Smooth muscle cell (in vitro differentiated cells): ENCODE measurements at regions not wholly inside any gene's neighbourhood (a gene's known extent, or its start where the extent isn't known, plus 50 kb on each side); places are given as distances from the start of the nearest gene placed in this dataset.

ENCODE experiments used
- DNase-seq: peaks from one replicate; lab custom pipeline; 2025; ENCODE audit not compliant: unreplicated experiment; lab: John Stamatoyannopoulos, UW
- H2AFZ ChIP-seq: fragments of 200-600 bp; sonication (generic); 2 replicates; pipeline ENCODE4 v1.6.0; 2016; ENCODE audit warnings: antibody characterized with exemption, low read depth, mild to moderate bottlenecking
- H3F3A ChIP-seq: fragments of 200-600 bp; sonication (generic); 2 replicates; pipeline ENCODE4 v1.6.0; 2017; ENCODE audit warnings: antibody characterized with exemption, low read depth
- H3K27ac ChIP-seq: fragments of 200-600 bp; sonication (generic); 2 replicates; pipeline ENCODE4 v1.5.1; 2016; ENCODE audit warnings: low read depth, mild to moderate bottlenecking
- H3K27me3 ChIP-seq: fragments of 200-600 bp; sonication (generic); 2 replicates; pipeline ENCODE4 v1.6.1; 2016; ENCODE audit warnings: low read depth, mild to moderate bottlenecking
- H3K36me3 ChIP-seq: fragments of 200-600 bp; sonication (generic); 2 replicates; pipeline ENCODE4 v1.5.1; 2016; ENCODE audit warnings: low read depth
- H3K4me1 ChIP-seq: fragments of 200-600 bp; sonication (generic); 2 replicates; pipeline ENCODE4 v1.5.1; 2016; ENCODE audit warnings: low read depth
- H3K4me2 ChIP-seq: fragments of 200-600 bp; sonication (generic); 2 replicates; pipeline ENCODE4 v1.6.0; 2016; ENCODE audit warnings: mild to moderate bottlenecking
- H3K4me3 ChIP-seq: fragments of 200-600 bp; sonication (generic); 2 replicates; pipeline ENCODE4 v1.5.1; 2016; ENCODE audit warnings: mild to moderate bottlenecking
- H3K79me2 ChIP-seq: fragments of 200-600 bp; sonication (generic); 2 replicates; pipeline ENCODE4 v1.6.0; 2016; ENCODE audit warnings: low read depth, mild to moderate bottlenecking
- H3K9ac ChIP-seq: fragments of 200-600 bp; sonication (generic); 2 replicates; pipeline ENCODE4 v1.6.0; 2016; ENCODE audit warnings: low read depth
- H3K9me3 ChIP-seq: fragments of 200-600 bp; sonication (generic); replicated peaks from 2 replicates; pipeline ENCODE4 v1.5.1; 2016; ENCODE audit warnings: low read depth
- H4K20me1 ChIP-seq: fragments of 200-600 bp; sonication (generic); 2 replicates; pipeline ENCODE4 v1.6.0; 2016; ENCODE audit warnings: low read depth
- CTCF ChIP-seq: fragments of 200-600 bp; sonication (generic); IDR thresholded peaks from 2 replicates; pipeline ENCODE4 v1.5.1; 2017; ENCODE audit warnings: borderline replicate concordance, mild to moderate bottlenecking, antibody characterized with exemption; ENCODE audit not compliant: insufficient read depth, poor library complexity, severe bottlenecking
- WGBS: methylation state at CpG from one replicate; pipeline ENCODE4 v1.1.7; 2016; ENCODE audit warnings: low lambda C conversion rate; 5-methylcytosine and 5-hydroxymethylcytosine counted together

- WGBS, result 63% methylated on average over 4 of the region's 4 CpGs
- Histone ChIP-seq H3K9me3 (no peaks in the 10 kb centered on the region), H3K79me2 (no peaks in the 10 kb centered on the region), H3K9ac (no peak overlapping the region), H2AFZ (no peak overlapping the region), H4K20me1 (no peaks in the 10 kb centered on the region), H3K4me2 (no peak overlapping the region), H3K27me3 (no peaks in the 10 kb centered on the region), H3K36me3 (no peaks in the 10 kb centered on the region), H3K27ac (no peak overlapping the region), H3K4me1 (no peaks in the 10 kb centered on the region), H3K4me3 (no peak overlapping the region), H3F3A (no peaks in the 10 kb centered on the region)
- DNase-seq, result no peak
- TF ChIP-seq CTCF, result no peak
Observed at GRCh38 chr6:62479697-62480220, 193.7 kb upstream of the KHDRBS2 start.

GRCh38 chr6:62474793-62475192 is 188.8 kb upstream of the KHDRBS2 start:
- H3K4me1 ChIP-seq, result no peaks in the 10 kb centered on the region
- H3K27me3 ChIP-seq, result no peaks in the 10 kb centered on the region
- no peak overlapping the region for H3K4me2 ChIP-seq
- no peak overlapping the region for H3K4me3 ChIP-seq
- TF ChIP-seq CTCF, result no peak
- H3F3A ChIP-seq, result no peaks in the 10 kb centered on the region
- H2AFZ ChIP-seq, result no peak overlapping the region
- DNase-seq, result no peak
- H3K79me2 ChIP-seq, result no peaks in the 10 kb centered on the region
- WGBS, result 93% methylated on average over 3 of the region's 3 CpGs
- no peak overlapping the region for H3K9ac ChIP-seq
- H3K36me3 ChIP-seq, result no peaks in the 10 kb centered on the region
- H4K20me1 ChIP-seq, result no peaks in the 10 kb centered on the region
- no peak overlapping the region for H3K27ac ChIP-seq
- H3K9me3 ChIP-seq, result no peaks in the 10 kb centered on the region

- Histone ChIP-seq H4K20me1 (no peaks in the 10 kb centered on the region), H3K9me3 (no peaks in the 10 kb centered on the region), H3F3A (no peaks in the 10 kb centered on the region), H3K4me2 (no peak overlapping the region), H3K4me1 (no peaks in the 10 kb centered on the region), H3K4me3 (no peak overlapping the region), H2AFZ (no peak overlapping the region), H3K27me3 (no peaks in the 10 kb centered on the region), H3K36me3 (no peaks in the 10 kb centered on the region), H3K9ac (no peak overlapping the region), H3K27ac (no peak overlapping the region), H3K79me2 (no peaks in the 10 kb centered on the region)
- TF ChIP-seq CTCF, result no peak
- DNase-seq, result no peak
- WGBS, result 96% methylated on average over 2 of the region's 2 CpGs
Observed at GRCh38 chr6:62466607-62467006, 180.6 kb upstream of the KHDRBS2 start.

- Histone ChIP-seq H3K79me2 (no peaks in the 10 kb centered on the region), H3K9me3 (no peaks in the 10 kb centered on the region), H3K36me3 (no peaks in the 10 kb centered on the region), H3K9ac (no peak overlapping the region), H3K4me3 (no peak overlapping the region), H4K20me1 (no peaks in the 10 kb centered on the region), H2AFZ (no peak overlapping the region), H3F3A (no peaks in the 10 kb centered on the region), H3K27me3 (no peaks in the 10 kb centered on the region), H3K4me2 (no peak overlapping the region), H3K27ac (no peak overlapping the region), H3K4me1 (no peaks in the 10 kb centered on the region)
- no peak for DNase-seq
- no peak for TF ChIP-seq CTCF
- WGBS, result 85% methylated on average over 2 of the region's 2 CpGs
Observed at GRCh38 chr6:62465206-62465605, 179.2 kb upstream of the KHDRBS2 start.
